Mammary epithelial cell (primary cell): ENCODE measurements at regions not wholly inside any gene's neighbourhood (a gene's known extent, or its start where the extent isn't known, plus 50 kb on each side); places are given as distances from the start of the nearest gene placed in this dataset.

ENCODE experiments used
- CTCF ChIP-seq, 2 donors: IDR thresholded peaks in 1 of 2; conservative IDR thresholded peaks in 1 of 2; 2 replicates each; pipeline ENCODE4 v1.5.1; 2011 to 2012; ENCODE audit warnings: inconsistent platforms in 2 of 2, low read length in 2 of 2, mild to moderate bottlenecking in 2 of 2, control low read depth in 1 of 2, low read depth in 1 of 2; ENCODE audit not compliant: insufficient read depth in 1 of 2; ENCODE audit errors: extremely low read depth in 1 of 2
- EZH2 ChIP-seq: IDR thresholded peaks from 2 replicates; pipeline ENCODE4 v1.6.1; 2012; ENCODE audit warnings: low read length, inconsistent platforms, borderline replicate concordance

- no peak for TF ChIP-seq CTCF (conservative IDR thresholded peaks at IDR 0.05 in 1 of 2, IDR thresholded peaks at IDR 0.05 in 1 of 2; ENCODE audit: extremely low read depth in 1 of 2, insufficient read depth in 1 of 2, low read depth in 1 of 2, low read length in 2 of 2)
- TF ChIP-seq EZH2: no peak
Measured at GRCh38 chr12:38402811-38403210, 86.2 kb downstream of the ALG10B start.
